Left ventricle myocardium inferior (tissue), 1 donor: ENCODE measurements at regions not wholly inside any gene's neighbourhood (a gene's known extent, or its start where the extent isn't known, plus 50 kb on each side); places are given as distances from the start of the nearest gene placed in this dataset.

ENCODE experiments used
- DNase-seq: peaks from one replicate; pipeline ENCODE4 v3.0.0-alpha.2; 2020
- H3K27ac ChIP-seq: fragments of 200-600 bp; replicated peaks from 2 replicates; pipeline ENCODE4 v1.8.0; 2021
- H3K27me3 ChIP-seq: fragments of 200-600 bp; 2 replicates; pipeline ENCODE4 v1.8.0; 2021; ENCODE audit warnings: low read depth
- H3K36me3 ChIP-seq: fragments of 200-600 bp; 2 replicates; pipeline ENCODE4 v1.8.0; 2021
- H3K4me1 ChIP-seq: fragments of 200-600 bp; 2 replicates; pipeline ENCODE4 v1.8.0; 2021
- H3K4me3 ChIP-seq: fragments of 200-600 bp; 2 replicates; pipeline ENCODE4 v1.8.0; 2021; ENCODE audit warnings: mild to moderate bottlenecking, moderate library complexity
- H3K9me3 ChIP-seq: fragments of 200-600 bp; replicated peaks from 2 replicates; pipeline ENCODE4 v1.8.0; 2021
- intact Hi-C: fragments of 100-400 bp; cut with micrococcal nuclease; formaldehyde crosslinking; loops from one replicate; pipeline ENCODE4 v1.11.0; 2022
- TF ChIP-seq, protein P1 (sequence below): fragments of 200-600 bp; IDR thresholded peaks from 2 replicates; pipeline ENCODE4 v1.8.0; 2021; ENCODE audit warnings: antibody characterized with exemption, mild to moderate bottlenecking, borderline replicate concordance
- donor health status: DM: no; HTN: yes; CAD: no; lungs with severe emphysema.

DNA sequence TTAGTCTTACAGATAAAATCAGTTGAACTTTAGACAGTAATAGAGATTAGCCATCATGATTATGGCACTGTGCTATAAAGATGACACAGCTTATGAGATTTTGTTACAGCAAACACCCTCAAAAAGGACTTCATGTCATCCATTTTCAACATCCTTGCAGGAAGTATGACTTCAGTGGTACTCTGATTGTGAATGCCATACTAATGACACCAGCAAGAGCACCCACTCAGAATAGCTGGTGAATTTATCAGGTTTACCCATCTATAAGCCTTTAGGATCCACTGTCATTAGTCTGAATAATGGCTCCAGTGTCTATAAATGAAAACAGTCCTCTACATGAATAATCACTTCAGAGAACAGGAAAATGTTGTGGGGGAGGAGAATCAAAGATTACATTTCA lies 615.2 kb downstream of the RPS29 start:
- DNase-seq: no peak
- no peak overlapping the region for H3K27ac ChIP-seq
- TF ChIP-seq, protein P1, sequence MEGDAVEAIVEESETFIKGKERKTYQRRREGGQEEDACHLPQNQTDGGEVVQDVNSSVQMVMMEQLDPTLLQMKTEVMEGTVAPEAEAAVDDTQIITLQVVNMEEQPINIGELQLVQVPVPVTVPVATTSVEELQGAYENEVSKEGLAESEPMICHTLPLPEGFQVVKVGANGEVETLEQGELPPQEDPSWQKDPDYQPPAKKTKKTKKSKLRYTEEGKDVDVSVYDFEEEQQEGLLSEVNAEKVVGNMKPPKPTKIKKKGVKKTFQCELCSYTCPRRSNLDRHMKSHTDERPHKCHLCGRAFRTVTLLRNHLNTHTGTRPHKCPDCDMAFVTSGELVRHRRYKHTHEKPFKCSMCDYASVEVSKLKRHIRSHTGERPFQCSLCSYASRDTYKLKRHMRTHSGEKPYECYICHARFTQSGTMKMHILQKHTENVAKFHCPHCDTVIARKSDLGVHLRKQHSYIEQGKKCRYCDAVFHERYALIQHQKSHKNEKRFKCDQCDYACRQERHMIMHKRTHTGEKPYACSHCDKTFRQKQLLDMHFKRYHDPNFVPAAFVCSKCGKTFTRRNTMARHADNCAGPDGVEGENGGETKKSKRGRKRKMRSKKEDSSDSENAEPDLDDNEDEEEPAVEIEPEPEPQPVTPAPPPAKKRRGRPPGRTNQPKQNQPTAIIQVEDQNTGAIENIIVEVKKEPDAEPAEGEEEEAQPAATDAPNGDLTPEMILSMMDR: no peak
- no peaks in the 10 kb centered on the region for H3K4me1 ChIP-seq
- H3K4me3 ChIP-seq: no peak overlapping the region
- no peaks in the 10 kb centered on the region for H3K36me3 ChIP-seq
- intact Hi-C loops: no loop called here
- no peaks in the 10 kb centered on the region for H3K27me3 ChIP-seq
- H3K9me3 ChIP-seq: no peaks in the 10 kb centered on the region

DNA sequence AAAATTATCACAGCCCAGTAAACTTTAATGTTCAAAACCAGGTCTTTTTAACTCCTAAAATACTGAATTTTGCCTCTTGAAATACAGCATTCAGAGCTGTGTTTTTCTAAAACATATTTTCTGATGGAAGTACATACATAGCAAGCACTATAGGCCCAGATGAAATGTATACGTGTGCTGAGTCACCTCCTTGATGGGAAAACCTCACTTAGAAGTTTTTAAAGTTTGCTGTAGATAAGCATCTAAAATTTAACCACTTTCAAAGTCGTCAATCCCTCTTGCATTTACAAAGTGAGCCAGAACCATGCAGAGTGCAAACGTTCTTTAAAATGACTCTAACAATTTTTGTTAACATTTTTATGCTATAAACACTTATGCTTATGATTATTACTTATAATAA lies 618.8 kb downstream of the RPS29 start:
- TF ChIP-seq, protein P1: no peak
- DNase-seq: no peak
- Histone ChIP-seq H3K4me1 (no peaks in the 10 kb centered on the region), H3K27me3 (no peaks in the 10 kb centered on the region), H3K36me3 (no peaks in the 10 kb centered on the region), H3K27ac (no peak overlapping the region), H3K9me3 (no peaks in the 10 kb centered on the region), H3K4me3 (no peak overlapping the region)
- intact Hi-C loops: no loop called here

DNA sequence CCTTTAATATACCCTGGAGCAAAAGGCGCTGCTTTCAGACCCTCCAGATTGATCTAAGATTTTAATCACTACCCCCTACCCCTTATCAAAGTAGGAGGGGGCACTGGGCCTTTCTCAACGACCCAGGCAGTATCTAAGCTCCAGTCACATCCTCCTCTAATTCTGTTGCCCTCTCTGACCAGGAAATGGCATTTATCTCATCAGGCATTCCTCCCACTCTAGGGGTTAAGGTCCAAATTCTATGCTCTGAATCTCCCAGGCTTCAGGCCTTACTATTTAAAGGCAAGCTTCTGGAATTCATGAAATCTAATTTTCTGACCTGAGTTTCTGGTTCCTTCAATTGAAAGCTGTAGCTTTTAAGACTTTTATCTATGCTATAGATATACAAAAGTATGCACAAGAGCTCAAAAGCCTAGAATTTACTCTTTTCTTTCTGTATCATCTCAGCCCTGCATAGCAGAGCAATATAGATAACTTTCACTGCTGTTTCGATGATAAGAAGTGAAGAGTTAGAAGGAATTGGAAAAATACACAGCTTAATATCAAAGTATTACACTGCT lies 622.9 kb downstream of the RPS29 start:
- Histone ChIP-seq H3K36me3 (no peaks in the 10 kb centered on the region), H3K4me1 (no peaks in the 10 kb centered on the region), H3K4me3 (no peak overlapping the region), H3K27me3 (no peaks in the 10 kb centered on the region), H3K9me3 (peaks cover under 1% of the 10 kb centered on the region), H3K27ac (no peak overlapping the region)
- TF ChIP-seq, protein P1: no peak
- no peak for DNase-seq
- intact Hi-C loops: no loop called here

DNA sequence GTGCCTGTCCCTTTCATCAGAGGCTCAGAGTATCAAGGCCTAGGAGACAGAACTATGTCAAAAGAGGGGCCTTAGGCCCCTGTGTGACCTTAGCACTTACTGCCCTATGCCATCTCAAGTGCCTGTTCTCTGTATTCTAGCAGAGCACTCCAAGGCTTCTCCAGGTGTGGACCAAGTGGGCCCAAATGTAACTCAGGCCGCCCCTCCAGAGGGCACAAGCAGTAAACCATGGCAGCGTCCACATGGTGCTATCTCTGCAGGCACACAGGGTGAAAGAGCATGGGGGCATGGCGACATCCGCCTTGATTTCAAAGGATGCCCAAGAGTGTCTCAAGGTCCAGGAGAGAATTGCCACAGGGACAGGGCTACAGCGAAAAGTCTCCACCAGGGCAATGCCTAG lies 628.7 kb downstream of the RPS29 start:
- no peak overlapping the region for H3K4me3 ChIP-seq
- no peak overlapping the region for H3K27ac ChIP-seq
- TF ChIP-seq, protein P1: no peak
- intact Hi-C loops: no loop called here
- DNase-seq: no peak
- H3K36me3 ChIP-seq: no peaks in the 10 kb centered on the region
- H3K9me3 ChIP-seq: peaks cover 11% of the 10 kb centered on the region
- no peaks in the 10 kb centered on the region for H3K4me1 ChIP-seq
- no peaks in the 10 kb centered on the region for H3K27me3 ChIP-seq

DNA sequence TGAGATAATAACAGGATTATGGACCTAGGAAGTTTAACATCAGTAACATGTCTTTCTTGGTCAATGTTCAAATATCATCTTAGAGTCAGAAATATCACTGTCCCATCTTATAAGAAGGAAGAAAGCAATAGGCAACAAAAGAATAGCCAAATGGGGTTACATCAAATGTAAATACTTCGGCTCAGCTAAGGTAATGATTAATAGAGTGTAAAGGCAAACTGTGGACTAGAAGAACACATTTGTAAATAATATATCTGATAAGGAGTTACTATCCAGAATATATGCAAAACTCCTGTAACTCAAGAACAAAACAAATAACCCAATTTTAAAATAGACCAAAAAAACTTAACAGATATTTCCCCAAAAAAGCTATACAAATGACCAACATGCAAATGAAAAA lies 630.3 kb downstream of the RPS29 start:
- no peak overlapping the region for H3K27ac ChIP-seq
- no peak overlapping the region for H3K4me3 ChIP-seq
- TF ChIP-seq, protein P1: no peak
- H3K27me3 ChIP-seq: no peaks in the 10 kb centered on the region
- no peaks in the 10 kb centered on the region for H3K36me3 ChIP-seq
- intact Hi-C loops: no loop called here
- no peak for DNase-seq
- peaks cover 11% of the 10 kb centered on the region for H3K9me3 ChIP-seq
- no peaks in the 10 kb centered on the region for H3K4me1 ChIP-seq

DNA sequence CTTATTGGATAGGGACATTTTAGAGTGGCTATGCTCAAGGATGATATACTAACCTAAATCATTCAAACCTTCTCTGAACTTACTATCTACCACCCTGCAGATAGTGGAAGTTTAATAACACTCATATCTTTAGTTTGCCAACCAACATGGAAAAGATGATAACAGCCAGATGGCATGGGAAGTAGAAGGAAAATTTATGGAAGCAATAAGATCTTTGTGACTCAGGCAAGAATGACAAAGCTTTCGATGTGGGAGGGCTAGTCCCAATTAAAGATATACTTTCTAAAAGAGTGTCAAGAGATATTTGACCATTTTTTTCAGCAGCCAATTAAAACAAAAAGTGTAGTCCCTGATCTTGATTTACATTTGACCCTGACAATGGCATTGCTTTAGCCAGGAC lies 631.7 kb downstream of the RPS29 start:
- Histone ChIP-seq H3K27ac (no peak overlapping the region), H3K36me3 (no peaks in the 10 kb centered on the region), H3K27me3 (no peaks in the 10 kb centered on the region), H3K9me3 (peaks cover 11% of the 10 kb centered on the region), H3K4me3 (no peak overlapping the region), H3K4me1 (no peaks in the 10 kb centered on the region)
- no peak for DNase-seq
- intact Hi-C loops: no loop called here
- TF ChIP-seq, protein P1: no peak
